K562 (cell line): ENCODE measurements at regions not wholly inside any gene's neighbourhood (a gene's known extent, or its start where the extent isn't known, plus 50 kb on each side); places are given as distances from the start of the nearest gene placed in this dataset.

Experiments used
- ATAC-seq: fragments of 200-7000 bp; cut with Tn5 transposase; 3 replicates; pipeline ENCODE4 v1.9.1; 2020; ENCODE audit warnings: moderate library complexity
- BruUV-seq: library from RNA; stranded (reverse); fragments of 400-500 nt; replicated peaks from 2 replicates; lab custom pipeline; 2021; lab: Mats Ljungman, UMichigan
- CTCF ChIA-PET: fragments of 300-600 bp; formaldehyde crosslinking; extraction: SDS; loops from one replicate; lab custom pipeline; 2021; ENCODE audit warnings: low intra/inter-chr PET ratio; lab: Yijun Ruan, JAX
- POLR2A ChIA-PET: fragments of 300-600, 350-650 bp; sonication (Branson Sonifier 250); formaldehyde crosslinking; extraction: SDS; loops from one replicate; lab custom pipeline; 2021; ENCODE audit warnings: antibody characterized with exemption, inconsistent platforms; lab: Yijun Ruan, JAX
- DNase-seq, 4 experiments: peaks; one replicate each; pipeline versions ENCODE4 v3.0.0 to v3.0.0-alpha.2; 2011 to 2018; ENCODE audit warnings: low spot score in 3 of 4, mixed read lengths in 3 of 4; ENCODE audit errors: extremely low read depth in 1 of 4
- FAIRE-seq: peaks from 2 replicates; lab custom pipeline; 2011; peaks lifted over from hg19 to GRCh38; lab: Jason Lieb, UNC
- H2AFZ ChIP-seq: 2 replicates; pipeline ENCODE4 v1.6.0; 2011; ENCODE audit warnings: low read depth, low read length, control low read depth, inconsistent platforms
- H3K27ac ChIP-seq: fragments of 200-600 bp; 3 replicates; pipeline ENCODE4 v1.8.0; 2011; ENCODE audit warnings: low read depth, mild to moderate bottlenecking, control low read depth, inconsistent platforms, low read length, moderate library complexity, mixed read lengths; ENCODE audit errors: extremely low read depth
- H3K27me3 ChIP-seq, 2 experiments: fragments of 300-600 bp in 1 of 2; 2 replicates in 1 of 2; 3 replicates in 1 of 2; pipeline versions ENCODE4 v1.6.0 to v1.8.0; 2011; ENCODE audit warnings: inconsistent platforms in 2 of 2, low read length in 2 of 2, mild to moderate bottlenecking in 1 of 2, mixed read lengths in 1 of 2, moderate library complexity in 1 of 2; ENCODE audit not compliant: control insufficient read depth in 2 of 2, insufficient read depth in 2 of 2
- H3K36me3 ChIP-seq: fragments of 300-600 bp; 3 replicates; pipeline ENCODE4 v1.8.0; 2011; ENCODE audit warnings: mild to moderate bottlenecking, low read length, inconsistent platforms; ENCODE audit not compliant: control insufficient read depth, insufficient read depth
- H3K4me1 ChIP-seq, 2 experiments: fragments of 200-600 bp in 1 of 2; replicated peaks in 1 of 2; 2 replicates in 1 of 2; 3 replicates in 1 of 2; pipeline versions ENCODE4 v1.5.1 to v1.8.0; 2011; ENCODE audit warnings: inconsistent platforms in 2 of 2, low read length in 2 of 2, mild to moderate bottlenecking in 1 of 2, mixed read lengths in 1 of 2, moderate library complexity in 1 of 2; ENCODE audit not compliant: control insufficient read depth in 2 of 2, insufficient read depth in 2 of 2
- H3K4me2 ChIP-seq: 2 replicates; pipeline ENCODE4 v1.6.1; 2011; ENCODE audit warnings: low read length, control low read depth, inconsistent platforms, mixed read lengths; ENCODE audit not compliant: insufficient read depth
- H3K4me3 ChIP-seq: fragments of 200-600 bp; sonication (generic), shearing (Covaris generic); 2 replicates; pipeline ENCODE4 v1.5.1; 2016; ENCODE audit warnings: control low read depth, inconsistent platforms
- H3K79me2 ChIP-seq: fragments of 200-600 bp; 3 replicates; pipeline ENCODE4 v1.8.0; 2011; ENCODE audit warnings: low read length, inconsistent platforms; ENCODE audit not compliant: control insufficient read depth, insufficient read depth
- H3K9ac ChIP-seq, 2 experiments: 2 replicates each; pipeline versions ENCODE4 v1.6.0 to v1.6.1; 2011; ENCODE audit warnings: low read depth in 2 of 2, low read length in 2 of 2, control low read depth in 1 of 2, inconsistent platforms in 1 of 2, mild to moderate bottlenecking in 1 of 2, mixed read lengths in 1 of 2; ENCODE audit not compliant: insufficient read depth in 1 of 2
- H3K9me1 ChIP-seq: one replicate; pipeline ENCODE4 v1.6.0; 2011; ENCODE audit warnings: inconsistent platforms, mild to moderate bottlenecking, low read length, moderate library complexity; ENCODE audit not compliant: control insufficient read depth, insufficient read depth
- H3K9me3 ChIP-seq: replicated peaks from 2 replicates; pipeline ENCODE4 v1.5.1; 2011; ENCODE audit warnings: low read depth, low read length, inconsistent platforms; ENCODE audit not compliant: control insufficient read depth, insufficient read depth
- H4K20me1 ChIP-seq: replicated peaks from 2 replicates; pipeline ENCODE4 v1.6.1; 2011; ENCODE audit warnings: low read length, inconsistent platforms, mixed read lengths; ENCODE audit not compliant: control insufficient read depth, insufficient read depth
- CEBPG ChIP-seq, 3 experiments: fragments of 200-800 bp in 1 of 3; sonication (Bioruptor generic) in 1 of 3; sonication (generic) in 1 of 3; formaldehyde crosslinking in 1 of 3; IDR thresholded peaks in 2 of 3; conservative IDR thresholded peaks in 1 of 3; 2 replicates each; pipeline versions ENCODE4 v1.6.1 to v1.8.0; 2016 to 2022; ENCODE audit warnings: missing compliant biosample characterization in 2 of 3, missing genetic modification characterization in 2 of 3, mild to moderate bottlenecking in 1 of 3, missing genetic modification reagents in 1 of 3
- MYC ChIP-seq, 2 experiments: fragments of 250-450 bp in 1 of 2; sonication (Bioruptor Pico) in 1 of 2; IDR thresholded peaks; 2 replicates each; pipeline versions ENCODE4 v1.5.1 to v1.6.1; 2012 to 2021; ENCODE audit warnings: low read depth in 2 of 2, borderline replicate concordance in 1 of 2, improper control_type of control experiment in 1 of 2, low read length in 1 of 2, mild to moderate bottlenecking in 1 of 2, moderate library complexity in 1 of 2
- TBP ChIP-seq: optimal IDR thresholded peaks from 2 replicates; pipeline ENCODE3; 2011; ENCODE audit warnings: low read depth, low read length, improper control_type of control experiment
- TFE3 ChIP-seq: fragments of 450-650 bp; formaldehyde crosslinking; IDR thresholded peaks from 2 replicates; pipeline ENCODE4 v1.4.0; 2020; ENCODE audit warnings: mild to moderate bottlenecking, mixed read lengths
- ZBTB34 ChIP-seq: fragments of 250-450 bp; sonication (Bioruptor Pico); IDR thresholded peaks from 2 replicates; pipeline ENCODE4 v1.8.0; 2021; ENCODE audit warnings: mild to moderate bottlenecking, moderate library complexity
- ZNF445 ChIP-seq: fragments of 250-450 bp; sonication (Bioruptor Pico); IDR thresholded peaks from 2 replicates; pipeline ENCODE4 v1.4.0; 2020; ENCODE audit warnings: low read depth, mild to moderate bottlenecking, moderate library complexity
- WGBS: fragments of 100-300 bp; shearing (Covaris generic); methylation state at CpG from one replicate; pipeline ENCODE4 v1.1.6; 2016; ENCODE audit warnings: low coverage, mixed read lengths; ENCODE audit not compliant: insufficient coverage; ENCODE audit errors: missing lambda C conversion rate; 5-methylcytosine and 5-hydroxymethylcytosine counted together
- in situ Hi-C: fragments of 300-500 bp; cut with MboI; formaldehyde crosslinking; loops from 4 replicates; pipeline ENCODE4 v1.15.0; 2018; ENCODE audit warnings: inconsistent platforms, mixed read lengths
- intact Hi-C: fragments of 100-400 bp; cut with micrococcal nuclease; formaldehyde crosslinking; loops from 2 replicates; pipeline ENCODE4 v1.14.2; 2022

- no peaks in the 10 kb centered on the region for H3K9me1 ChIP-seq
- no peak for FAIRE-seq
- no peaks in the 10 kb centered on the region for H3K36me3 ChIP-seq
- no peak overlapping the region for H3K4me3 ChIP-seq
- ATAC-seq, result no peak
- ChIA-PET POLR2A (interaction anchor here (0.6 kb wide), 1 partner anchor 16 kb away, joined by 3 read pairs; no protein-coding TSS in a partner anchor), CTCF (no interaction called here)
- H2AFZ ChIP-seq, result no peak overlapping the region
- H3K9me3 ChIP-seq, result no peaks in the 10 kb centered on the region
- no peak overlapping the region for H3K9ac ChIP-seq
- BruUV-seq, result no TSS peak
- no peak for DNase-seq
- no peaks in the 10 kb centered on the region for H3K27me3 ChIP-seq
- in situ Hi-C loops (no loop called here), intact Hi-C loops (no loop called here)
- WGBS, result 2% methylated on average over 5 of the region's 5 CpGs
- H3K79me2 ChIP-seq, result no peaks in the 10 kb centered on the region
- H4K20me1 ChIP-seq, result no peaks in the 10 kb centered on the region
- H3K27ac ChIP-seq, result no peak overlapping the region
- TF ChIP-seq TBP, result no peak
- TF ChIP-seq TFE3 (CRISPR knock-in tag), result no peak
- no peak for TF ChIP-seq ZBTB34 (CRISPR knock-in tag)
- no peak for TF ChIP-seq CEBPG (CRISPR knock-in tag; IDR thresholded peaks at IDR 0.05)
- no peak for TF ChIP-seq CEBPG (tag; conservative IDR thresholded peaks at IDR 0.05 in 1 of 2, IDR thresholded peaks at IDR 0.05 in 1 of 2)
- no peak for TF ChIP-seq MYC (IDR thresholded peaks at IDR 0.05; ENCODE audit: low read depth, low read length)
- TF ChIP-seq MYC (CRISPR knock-in tag; IDR thresholded peaks at IDR 0.05; ENCODE audit: borderline replicate concordance, low read depth), result no peak
- TF ChIP-seq ZNF445 (CRISPR knock-in tag), result no peak
- no peaks in the 10 kb centered on the region for H3K4me1 ChIP-seq
- H3K4me2 ChIP-seq, result no peak overlapping the region
Observed at GRCh38 chr7:68873616-68874015, 724.7 kb upstream of the AUTS2 start.
